ENCODE measurements at regions not wholly inside any gene's neighbourhood (a gene's known extent, or its start where the extent isn't known, plus 50 kb on each side); places are given as distances from the start of the nearest gene placed in this dataset.

- no peak for DNase-seq (ENCODE audit: low read depth)
- no peak for TF ChIP-seq CTCF (IDR thresholded peaks at IDR 0.05; ENCODE audit: insufficient read depth, low read length, poor library complexity, severe bottlenecking)
- Histone ChIP-seq H3K36me3 (ENCODE audit: control insufficient read depth, insufficient read depth, low read length) (no peaks in the 10 kb centered on the region), H3K4me3 (ENCODE audit: low read depth, low read length) (no peak overlapping the region), H3K27me3 (ENCODE audit: control insufficient read depth, insufficient read depth, low read length) (no peaks in the 10 kb centered on the region)
These were observed 639.0 kb downstream of the REEP3 start for GRCh38 chr10:64159910-64160872.

- TF ChIP-seq CTCF (IDR thresholded peaks at IDR 0.05; ENCODE audit: insufficient read depth, low read length, poor library complexity, severe bottlenecking), result no peak
- H3K27me3 ChIP-seq (ENCODE audit: control insufficient read depth, insufficient read depth, low read length), result no peaks in the 10 kb centered on the region
- H3K36me3 ChIP-seq (ENCODE audit: control insufficient read depth, insufficient read depth, low read length), result no peaks in the 10 kb centered on the region
- no peak overlapping the region for H3K4me3 ChIP-seq (ENCODE audit: low read depth, low read length)
- no peak for DNase-seq (ENCODE audit: low read depth)
These were observed 649.6 kb downstream of the REEP3 start for GRCh38 chr10:64170791-64171190.

- Histone ChIP-seq H3K4me3 (ENCODE audit: low read depth, low read length) (no peak overlapping the region), H3K36me3 (ENCODE audit: control insufficient read depth, insufficient read depth, low read length) (no peaks in the 10 kb centered on the region), H3K27me3 (ENCODE audit: control insufficient read depth, insufficient read depth, low read length) (no peaks in the 10 kb centered on the region)
- no peak for DNase-seq (ENCODE audit: low read depth)
- no peak for TF ChIP-seq CTCF (IDR thresholded peaks at IDR 0.05; ENCODE audit: insufficient read depth, low read length, poor library complexity, severe bottlenecking)
These were observed 652.6 kb downstream of the REEP3 start for GRCh38 chr10:64173826-64174225.

- Histone ChIP-seq H3K36me3 (ENCODE audit: control insufficient read depth, insufficient read depth, low read length) (no peaks in the 10 kb centered on the region), H3K4me3 (ENCODE audit: low read depth, low read length) (no peak overlapping the region), H3K27me3 (ENCODE audit: control insufficient read depth, insufficient read depth, low read length) (no peaks in the 10 kb centered on the region)
- no peak for DNase-seq (ENCODE audit: low read depth)
- TF ChIP-seq CTCF (IDR thresholded peaks at IDR 0.05; ENCODE audit: insufficient read depth, low read length, poor library complexity, severe bottlenecking), result no peak
These were observed 653.6 kb downstream of the REEP3 start for GRCh38 chr10:64174666-64175255.

GRCh38 chr10:64175271-64175962 lies 654.2 kb downstream of the REEP3 start:
- no peak for TF ChIP-seq CTCF (IDR thresholded peaks at IDR 0.05; ENCODE audit: insufficient read depth, low read length, poor library complexity, severe bottlenecking)
- Histone ChIP-seq H3K27me3 (ENCODE audit: control insufficient read depth, insufficient read depth, low read length) (no peaks in the 10 kb centered on the region), H3K4me3 (ENCODE audit: low read depth, low read length) (no peak overlapping the region), H3K36me3 (ENCODE audit: control insufficient read depth, insufficient read depth, low read length) (no peaks in the 10 kb centered on the region)
- no peak for DNase-seq (ENCODE audit: low read depth)

Measured in kidney epithelial cell (primary cell).